Activated T-helper 1 cell treated with anti-CD3 and anti-CD28 coated beads, Interleukin-12 subunit alpha, Interleukin-12 subunit beta, Interleukin-2, Interleukin-4 antibody, amounts not matched to agents 30 ng/mL and 10 ng/mL and 1 ng/mL, durations not matched to agents 14 hours and 24 hours and 36 hours (primary cell): ENCODE measurements at regions not wholly inside any gene's neighbourhood (a gene's known extent, or its start where the extent isn't known, plus 50 kb on each side); places are given as distances from the start of the nearest gene placed in this dataset.

Experiments used
- DNase-seq: peaks from one replicate; pipeline ENCODE4 v3.0.0; 2021; ENCODE audit warnings: low spot score
- H3K27ac Mint-ChIP-seq: one replicate; pipeline ENCODE4 v1.8.0; 2021; ENCODE audit warnings: mild to moderate bottlenecking, mixed read lengths
- H3K27me3 Mint-ChIP-seq: one replicate; pipeline ENCODE4 v1.8.0; 2022; ENCODE audit warnings: mild to moderate bottlenecking, moderate library complexity, mixed read lengths; ENCODE audit not compliant: insufficient read depth
- H3K36me3 Mint-ChIP-seq: one replicate; pipeline ENCODE4 v1.8.0; 2021; ENCODE audit warnings: low read depth, mixed read lengths
- H3K4me1 Mint-ChIP-seq: one replicate; pipeline ENCODE4 v1.8.0; 2021; ENCODE audit warnings: low read depth, mixed read lengths
- H3K4me3 Mint-ChIP-seq: one replicate; pipeline ENCODE4 v1.8.0; 2021; ENCODE audit warnings: mild to moderate bottlenecking, moderate library complexity, mixed read lengths
- H3K9me3 Mint-ChIP-seq: one replicate; pipeline ENCODE4 v1.8.0; 2021; ENCODE audit warnings: mixed read lengths
- intact Hi-C: fragments of 100-400 bp; cut with micrococcal nuclease; formaldehyde crosslinking; loops from one replicate; pipeline ENCODE4 v1.15.1; 2024

- H3K27ac Mint-ChIP-seq, result no peak overlapping the region
- no peaks in the 10 kb centered on the region for H3K27me3 Mint-ChIP-seq
- no peak for DNase-seq
- H3K4me1 Mint-ChIP-seq, result no peaks in the 10 kb centered on the region
- H3K9me3 Mint-ChIP-seq, result no peaks in the 10 kb centered on the region
- intact Hi-C loops, result no loop called here
- H3K36me3 Mint-ChIP-seq, result no peaks in the 10 kb centered on the region
- H3K4me3 Mint-ChIP-seq, result no peak overlapping the region
Observed at GRCh38 chr9:85225180-85225579, 516.6 kb downstream of the AGTPBP1 start.

- H3K4me1 Mint-ChIP-seq, result no peaks in the 10 kb centered on the region
- no peak for DNase-seq
- H3K36me3 Mint-ChIP-seq, result no peaks in the 10 kb centered on the region
- H3K27ac Mint-ChIP-seq, result no peak overlapping the region
- intact Hi-C loops, result no loop called here
- H3K4me3 Mint-ChIP-seq, result no peak overlapping the region
- H3K9me3 Mint-ChIP-seq, result no peaks in the 10 kb centered on the region
- H3K27me3 Mint-ChIP-seq, result no peaks in the 10 kb centered on the region
Observed at GRCh38 chr9:85224729-85225128, 517.0 kb downstream of the AGTPBP1 start.

- Mint-ChIP-seq H3K4me1 (no peaks in the 10 kb centered on the region), H3K36me3 (no peaks in the 10 kb centered on the region), H3K27ac (no peak overlapping the region), H3K4me3 (no peak overlapping the region), H3K9me3 (no peaks in the 10 kb centered on the region), H3K27me3 (no peaks in the 10 kb centered on the region)
- DNase-seq, result no peak
- intact Hi-C loops, result no loop called here
Observed at GRCh38 chr9:85224301-85224700, 517.5 kb downstream of the AGTPBP1 start.

- intact Hi-C loops, result no loop called here
- H3K36me3 Mint-ChIP-seq, result no peaks in the 10 kb centered on the region
- no peak overlapping the region for H3K4me3 Mint-ChIP-seq
- DNase-seq, result no peak
- no peak overlapping the region for H3K27ac Mint-ChIP-seq
- H3K4me1 Mint-ChIP-seq, result no peaks in the 10 kb centered on the region
- H3K27me3 Mint-ChIP-seq, result no peaks in the 10 kb centered on the region
- no peaks in the 10 kb centered on the region for H3K9me3 Mint-ChIP-seq
Observed at GRCh38 chr9:85223506-85224125, 518.1 kb downstream of the AGTPBP1 start.

- H3K4me3 Mint-ChIP-seq, result no peak overlapping the region
- no peaks in the 10 kb centered on the region for H3K9me3 Mint-ChIP-seq
- peaks cover 9% of the 10 kb centered on the region for H3K4me1 Mint-ChIP-seq
- no peak for DNase-seq
- intact Hi-C loops, result no loop called here
- no peaks in the 10 kb centered on the region for H3K27me3 Mint-ChIP-seq
- H3K27ac Mint-ChIP-seq, result no peak overlapping the region
- H3K36me3 Mint-ChIP-seq, result no peaks in the 10 kb centered on the region
Observed at GRCh38 chr9:85216601-85217000, 525.2 kb downstream of the AGTPBP1 start.

- Mint-ChIP-seq H3K27ac (no peak overlapping the region), H3K4me1 (peaks cover 9% of the 10 kb centered on the region), H3K4me3 (no peak overlapping the region), H3K9me3 (no peaks in the 10 kb centered on the region), H3K27me3 (no peaks in the 10 kb centered on the region), H3K36me3 (no peaks in the 10 kb centered on the region)
- DNase-seq, result no peak
- intact Hi-C loops, result no loop called here
Observed at GRCh38 chr9:85215961-85216360, 525.8 kb downstream of the AGTPBP1 start.

GRCh38 chr9:85215416-85215815 is 526.3 kb downstream of the AGTPBP1 start:
- H3K9me3 Mint-ChIP-seq, result no peaks in the 10 kb centered on the region
- intact Hi-C loops, result no loop called here
- no peak overlapping the region for H3K27ac Mint-ChIP-seq
- DNase-seq, result no peak
- no peaks in the 10 kb centered on the region for H3K27me3 Mint-ChIP-seq
- H3K4me3 Mint-ChIP-seq, result no peak overlapping the region
- no peaks in the 10 kb centered on the region for H3K36me3 Mint-ChIP-seq
- peaks cover 9% of the 10 kb centered on the region for H3K4me1 Mint-ChIP-seq

GRCh38 chr9:85213650-85214607 is 527.8 kb downstream of the AGTPBP1 start:
- intact Hi-C loops, result no loop called here
- no peak for DNase-seq
- no peaks in the 10 kb centered on the region for H3K9me3 Mint-ChIP-seq
- H3K4me1 Mint-ChIP-seq, result peaks cover 9% of the 10 kb centered on the region
- H3K27me3 Mint-ChIP-seq, result no peaks in the 10 kb centered on the region
- no peak overlapping the region for H3K4me3 Mint-ChIP-seq
- no peak overlapping the region for H3K27ac Mint-ChIP-seq
- no peaks in the 10 kb centered on the region for H3K36me3 Mint-ChIP-seq

GRCh38 chr9:85212887-85213286 is 528.9 kb downstream of the AGTPBP1 start:
- intact Hi-C loops, result no loop called here
- H3K4me3 Mint-ChIP-seq, result no peak overlapping the region
- no peak for DNase-seq
- peaks cover 9% of the 10 kb centered on the region for H3K4me1 Mint-ChIP-seq
- H3K36me3 Mint-ChIP-seq, result no peaks in the 10 kb centered on the region
- H3K27me3 Mint-ChIP-seq, result no peaks in the 10 kb centered on the region
- H3K27ac Mint-ChIP-seq, result no peak overlapping the region
- no peaks in the 10 kb centered on the region for H3K9me3 Mint-ChIP-seq

GRCh38 chr9:85212209-85212608 is 529.5 kb downstream of the AGTPBP1 start:
- intact Hi-C loops, result no loop called here
- Mint-ChIP-seq H3K27me3 (no peaks in the 10 kb centered on the region), H3K4me1 (peaks cover 9% of the 10 kb centered on the region), H3K4me3 (no peak overlapping the region), H3K27ac (no peak overlapping the region), H3K36me3 (no peaks in the 10 kb centered on the region), H3K9me3 (no peaks in the 10 kb centered on the region)
- no peak for DNase-seq

- Mint-ChIP-seq H3K4me3 (no peak overlapping the region), H3K27ac (no peak overlapping the region), H3K36me3 (no peaks in the 10 kb centered on the region), H3K27me3 (no peaks in the 10 kb centered on the region), H3K9me3 (no peaks in the 10 kb centered on the region), H3K4me1 (peaks cover 9% of the 10 kb centered on the region)
- intact Hi-C loops, result no loop called here
- no peak for DNase-seq
Observed at GRCh38 chr9:85208666-85209065, 533.1 kb downstream of the AGTPBP1 start.

- Mint-ChIP-seq H3K27ac (no peak overlapping the region), H3K9me3 (no peaks in the 10 kb centered on the region), H3K36me3 (no peaks in the 10 kb centered on the region), H3K27me3 (no peaks in the 10 kb centered on the region), H3K4me3 (no peak overlapping the region), H3K4me1 (no peaks in the 10 kb centered on the region)
- intact Hi-C loops, result no loop called here
- no peak for DNase-seq
Observed at GRCh38 chr9:85204176-85204575, 534.6 kb downstream of the NTRK2 start.

GRCh38 chr9:85202596-85202995 is 533.1 kb downstream of the NTRK2 start:
- intact Hi-C loops, result no loop called here
- Mint-ChIP-seq H3K9me3 (no peaks in the 10 kb centered on the region), H3K27ac (no peak overlapping the region), H3K36me3 (no peaks in the 10 kb centered on the region), H3K4me1 (no peaks in the 10 kb centered on the region), H3K4me3 (no peak overlapping the region), H3K27me3 (no peaks in the 10 kb centered on the region)
- no peak for DNase-seq
